ENCODE measurements at regions not wholly inside any gene's neighbourhood (a gene's known extent, or its start where the extent isn't known, plus 50 kb on each side); places are given as distances from the start of the nearest gene placed in this dataset.

DNA sequence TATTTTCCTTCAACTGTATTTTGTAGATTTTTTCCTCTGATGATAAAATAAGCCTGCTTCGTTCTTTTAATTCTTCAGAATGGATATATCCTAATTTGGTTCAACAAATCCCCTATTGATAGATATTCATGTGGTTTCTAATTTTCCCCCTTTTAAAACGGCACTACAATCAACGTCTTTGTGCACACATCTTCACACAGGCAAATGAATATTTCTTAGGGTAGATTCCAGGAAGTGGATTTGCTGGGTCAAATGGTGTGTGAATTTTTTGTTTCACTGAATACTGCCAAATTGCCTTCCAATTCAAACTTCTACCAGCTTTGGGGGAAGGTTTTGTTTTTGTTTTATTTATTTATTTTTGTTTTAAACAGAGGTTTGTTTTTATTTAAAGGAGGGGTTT, 287.2 kb downstream of the FOXO1 start:
- DNase-seq, result no peak

- no peak for DNase-seq
These were observed 286.5 kb downstream of the FOXO1 start for GRCh38 chr13:40379794-40380578.

DNA sequence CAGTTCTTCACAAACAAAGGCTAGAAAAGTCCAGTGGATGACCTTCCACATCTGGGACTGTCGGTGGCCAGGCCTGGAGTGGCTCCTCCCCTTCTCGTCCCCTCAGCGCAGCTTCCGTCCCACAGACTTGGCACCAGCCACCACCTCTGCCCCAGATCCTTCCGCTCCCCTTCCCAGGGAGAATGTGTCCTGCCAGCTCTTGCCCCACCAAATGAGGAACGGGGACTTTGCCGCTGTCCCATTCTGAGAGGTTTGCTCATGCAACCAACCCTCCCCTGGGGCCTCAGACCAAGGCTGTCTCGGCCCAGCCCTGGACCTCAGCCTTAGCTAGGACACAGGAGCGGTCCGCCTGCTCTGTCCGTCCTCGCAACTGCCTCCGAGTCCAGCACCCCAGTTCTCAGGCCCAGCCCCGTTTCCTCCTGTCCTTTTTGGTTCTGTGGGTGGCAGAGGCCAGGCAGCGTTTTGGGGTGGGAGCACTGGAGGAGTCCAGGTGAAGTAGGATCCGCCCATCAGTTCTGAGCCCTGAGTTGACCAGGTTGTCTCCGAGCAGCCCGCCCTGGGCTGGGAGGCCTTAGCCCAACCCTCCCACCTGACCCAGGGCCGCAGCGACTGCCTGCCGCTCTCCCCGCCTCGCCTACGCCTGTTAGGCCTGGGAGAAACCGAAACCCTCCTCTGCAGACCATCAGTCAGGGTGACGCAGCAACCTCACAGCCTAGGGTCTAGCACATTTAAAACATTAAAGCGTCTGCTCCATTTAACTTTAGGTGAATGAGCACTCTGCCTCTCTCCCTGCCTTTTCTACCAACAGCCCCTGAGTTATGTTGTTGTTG, 284.3 kb downstream of the FOXO1 start:
- DNase-seq, result no peak

DNA sequence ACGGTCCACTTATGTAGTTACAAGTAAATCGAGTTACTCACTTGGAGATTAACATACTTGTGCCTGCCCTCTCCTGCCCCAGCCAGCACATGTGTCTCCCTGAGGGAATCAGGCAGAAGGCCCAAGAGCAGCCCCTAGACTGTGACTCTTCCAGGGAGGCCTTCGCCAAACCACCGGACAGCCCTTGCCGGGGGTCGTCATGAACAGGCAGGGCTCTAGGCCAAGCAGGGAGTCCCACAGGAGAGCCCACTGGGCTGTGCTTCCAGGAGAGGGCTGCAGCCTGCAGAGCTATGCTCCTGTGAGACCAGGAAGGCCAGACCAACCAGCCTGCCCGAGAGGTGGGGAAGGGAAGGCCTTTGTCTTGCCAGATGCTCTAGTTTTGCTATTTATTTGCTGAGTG, 283.3 kb downstream of the FOXO1 start:
- DNase-seq, result no peak

DNA sequence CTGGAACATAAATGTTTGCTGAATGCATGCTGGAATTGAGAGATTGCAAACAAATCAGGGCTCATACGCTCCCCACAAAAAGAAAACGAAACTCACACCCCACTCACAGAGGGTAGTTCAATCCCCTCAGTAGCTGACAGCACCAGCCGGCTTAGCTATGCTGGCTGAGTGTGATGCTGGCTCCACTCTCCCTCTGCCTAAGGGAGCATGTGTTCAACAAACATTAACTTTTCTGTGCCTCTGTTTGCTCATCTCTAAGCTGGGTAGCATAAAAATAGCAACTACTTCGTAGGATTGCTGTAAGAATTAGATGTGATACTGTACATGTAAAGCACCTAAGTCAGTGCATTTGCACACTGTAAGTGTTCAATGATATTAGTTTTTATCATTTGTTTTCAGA, 282.6 kb downstream of the FOXO1 start:
- DNase-seq, result no peak

DNA sequence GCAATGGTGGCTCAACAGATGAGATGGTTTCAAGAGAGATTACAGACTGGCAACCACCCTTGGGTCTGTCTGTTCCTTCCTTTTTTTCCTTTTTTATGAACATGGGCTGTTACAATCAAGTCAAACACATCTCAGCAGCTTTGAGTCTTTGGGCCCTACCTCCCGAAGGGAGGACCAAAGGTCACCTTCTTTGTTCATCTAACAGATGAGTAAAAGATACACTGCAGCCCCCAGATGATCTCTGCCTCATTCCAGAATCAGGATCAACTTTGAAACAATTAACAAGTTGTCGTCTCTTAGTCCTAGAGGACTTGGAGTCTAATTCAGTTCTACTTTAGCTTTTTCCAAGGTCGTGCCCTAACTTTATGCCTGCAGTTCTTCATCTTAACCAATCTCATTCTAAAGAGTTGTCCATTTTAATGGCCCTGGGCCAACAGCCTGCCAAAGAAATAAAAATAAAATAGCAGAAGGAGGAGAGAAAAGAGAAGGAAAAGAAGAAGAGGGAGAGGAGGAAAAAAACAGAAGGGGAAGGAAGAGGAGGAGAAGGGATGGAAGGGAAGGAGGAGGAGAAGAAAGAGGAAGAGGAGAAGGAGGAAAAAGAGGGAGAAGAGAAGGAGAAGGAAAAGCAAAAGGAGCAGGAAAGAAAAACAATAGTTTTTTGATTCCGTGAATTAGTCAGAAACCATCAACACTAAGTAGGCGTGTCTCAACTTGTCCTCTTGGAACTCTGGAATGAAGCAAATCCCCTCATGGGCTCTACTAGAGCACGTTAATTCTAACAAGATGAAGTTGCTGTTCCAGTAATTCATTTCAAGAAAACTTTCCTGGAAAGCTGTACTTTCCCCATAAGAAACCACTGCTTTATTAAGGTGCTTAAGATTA, 281.2 kb downstream of the FOXO1 start:
- DNase-seq, result no peak

- DNase-seq, result no peak
These were observed 280.6 kb downstream of the FOXO1 start for GRCh38 chr13:40385858-40386180.

- no peak for DNase-seq
These were observed 279.9 kb downstream of the FOXO1 start for GRCh38 chr13:40386586-40386985.

GRCh38 chr13:40387775-40388174, 278.7 kb downstream of the FOXO1 start:
- no peak for DNase-seq

GRCh38 chr13:40388617-40389016, 277.8 kb downstream of the FOXO1 start:
- DNase-seq, result peak; percentile 60

DNA sequence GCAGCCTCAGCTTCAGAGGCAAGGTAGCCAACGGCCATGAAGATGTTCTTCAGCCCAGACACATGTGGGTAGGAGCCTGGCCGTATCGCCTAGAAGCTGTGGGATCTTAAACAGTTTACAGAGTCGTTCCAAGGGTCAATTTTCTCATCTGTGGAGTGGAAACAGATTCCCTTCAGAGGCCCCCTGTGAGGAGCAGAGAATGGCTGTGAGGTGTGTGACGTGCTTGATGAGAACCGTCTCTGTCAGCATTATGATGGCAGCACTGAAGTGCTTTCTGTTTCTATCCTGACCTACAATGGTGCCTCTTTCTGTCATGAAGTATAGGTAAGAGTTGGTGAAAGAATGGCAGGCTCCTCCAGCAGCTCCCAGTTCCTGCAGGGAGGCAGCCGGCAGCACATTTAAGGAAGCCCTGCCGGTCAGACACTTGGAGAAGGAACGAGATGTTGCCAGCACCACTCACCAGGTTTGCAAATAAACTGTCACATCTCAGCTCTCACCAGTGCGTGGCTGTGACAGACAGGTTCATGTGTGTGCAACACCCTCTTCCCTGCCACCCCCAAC, 277.3 kb downstream of the FOXO1 start:
- peak; percentile 26 for DNase-seq

- no peak for DNase-seq
These were observed 276.0 kb downstream of the FOXO1 start for GRCh38 chr13:40390401-40390916.

- no peak for DNase-seq
These were observed 274.7 kb downstream of the FOXO1 start for GRCh38 chr13:40391788-40392187.

GRCh38 chr13:40394304-40394985, 272.0 kb downstream of the FOXO1 start:
- DNase-seq, result no peak

- DNase-seq, result no peak
These were observed 268.4 kb downstream of the FOXO1 start for GRCh38 chr13:40398065-40398464.

GRCh38 chr13:40399756-40400155, 266.7 kb downstream of the FOXO1 start:
- no peak for DNase-seq

- no peak for DNase-seq
These were observed 264.3 kb downstream of the FOXO1 start for GRCh38 chr13:40401911-40402776.

DNA sequence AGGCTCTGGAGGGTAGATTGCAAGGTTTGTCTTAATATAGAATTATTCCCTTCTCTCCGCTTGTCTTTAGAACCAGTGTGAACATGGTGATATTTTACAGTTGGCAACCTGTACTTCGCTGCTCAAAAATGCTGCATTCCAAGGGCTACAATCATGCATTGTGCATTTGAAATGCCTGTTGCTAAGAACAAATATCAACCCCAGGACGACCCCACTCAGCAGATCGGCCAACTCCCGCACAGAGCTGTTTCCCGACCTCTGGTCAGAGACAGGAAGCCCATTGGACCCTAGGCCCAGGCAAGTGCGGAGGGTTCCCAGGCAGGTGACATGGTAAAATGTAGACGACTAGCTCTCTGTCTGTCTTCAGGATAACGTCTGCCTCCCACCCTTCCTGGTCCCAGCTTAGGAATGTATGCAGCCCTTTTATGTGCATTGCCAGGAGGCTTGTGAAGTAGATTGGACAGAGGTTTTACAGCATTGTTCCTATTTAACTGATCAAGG, 263.5 kb downstream of the FOXO1 start:
- no peak for DNase-seq

GRCh38 chr13:40403509-40404241, 262.8 kb downstream of the FOXO1 start:
- no peak for DNase-seq

DNA sequence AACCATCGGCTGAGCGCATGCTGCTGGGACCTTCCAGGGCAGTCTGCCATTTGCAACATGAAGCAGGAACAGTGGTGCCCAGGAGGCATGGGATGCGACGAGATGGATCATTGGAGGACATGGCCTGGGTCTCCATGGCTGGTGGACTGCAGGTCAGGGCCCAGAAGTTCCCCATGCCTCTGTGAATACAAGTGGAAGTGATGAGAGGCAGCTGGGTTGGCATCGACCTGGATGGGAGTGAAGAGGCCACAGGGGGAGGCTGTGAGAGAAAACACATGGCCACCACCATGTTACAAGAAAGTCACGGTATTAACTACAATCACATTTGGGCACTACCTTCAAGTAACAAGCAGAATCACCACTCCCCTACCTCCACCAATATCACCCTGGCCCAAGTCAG, 262.0 kb downstream of the FOXO1 start:
- DNase-seq, result no peak

Data from activated T-cell treated with anti-CD3 and anti-CD28 coated beads for 4 hours (primary cell).